GM12891 (cell line): ENCODE measurements at regions not wholly inside any gene's neighbourhood (a gene's known extent, or its start where the extent isn't known, plus 50 kb on each side); places are given as distances from the start of the nearest gene placed in this dataset.

Source experiments
- POLR2A ChIP-seq: IDR thresholded peaks from 2 replicates; pipeline ENCODE4 v1.6.1; 2011; ENCODE audit warnings: low read depth, low read length, control low read depth
- POLR2AphosphoS5 ChIP-seq: IDR thresholded peaks from 2 replicates; pipeline ENCODE4 v1.6.1; 2011; ENCODE audit warnings: low read depth, low read length, control low read depth
- TAF1 ChIP-seq: IDR thresholded peaks from 2 replicates; pipeline ENCODE4 v1.6.1; 2011; ENCODE audit warnings: low read depth, low read length, control low read depth

DNA sequence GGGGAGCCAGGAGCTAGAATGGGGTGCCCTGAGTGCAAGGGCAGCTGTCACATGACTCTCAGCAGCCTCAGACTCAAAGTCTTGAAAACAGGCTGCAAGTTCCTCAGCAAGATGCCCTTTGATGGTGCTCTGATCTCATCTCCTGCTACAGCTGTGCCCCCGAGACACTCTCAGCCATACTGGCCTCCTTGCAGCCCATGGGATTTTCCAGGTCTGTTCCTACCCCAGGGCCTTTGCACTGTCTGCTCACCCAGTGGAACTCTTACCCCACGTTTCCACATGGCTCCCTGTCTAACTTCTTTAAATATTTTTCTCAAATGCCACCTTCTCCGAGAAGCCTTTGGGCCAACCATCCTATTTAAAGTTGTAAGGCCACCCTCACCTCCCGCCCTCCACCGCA is 146.9 kb downstream of the C16orf95 start:
- no peak for TF ChIP-seq TAF1
- TF ChIP-seq POLR2AphosphoS5: no peak
- TF ChIP-seq POLR2A: no peak
